ENCODE measurements at regions not wholly inside any gene's neighbourhood (a gene's known extent, or its start where the extent isn't known, plus 50 kb on each side); places are given as distances from the start of the nearest gene placed in this dataset.
A peak's percentile ranks its signal among the peaks of the same experiment; 100 is the strongest.

- no peak for TF ChIP-seq CTCF (IDR thresholded peaks at IDR 0.05; ENCODE audit: control extremely low read depth, extremely low read depth)
- DNase-seq (no peak), ATAC-seq (ENCODE audit: insufficient read depth, low FRiP score) (no peak)
- Histone ChIP-seq H3K9me3 (ENCODE audit: control insufficient read depth in 4 of 4, insufficient read depth in 3 of 4, low read length in 3 of 4) (no peaks in the 10 kb centered on the region), H3K27me3 (ENCODE audit: control insufficient read depth in 3 of 3, insufficient read depth in 3 of 3, low read length in 2 of 3) (no peaks in the 10 kb centered on the region), H3K9ac (ENCODE audit: insufficient read depth in 1 of 2, low read length in 2 of 2) (no peak overlapping the region), H3K27ac (ENCODE audit: low read depth in 1 of 2, low read length in 1 of 2) (no peak overlapping the region), H3K4me3 (peak overlapping the region; percentile 9), H3K4me1 (ENCODE audit: control insufficient read depth in 5 of 5, insufficient read depth in 5 of 5, low read length in 5 of 5) (no peaks in the 10 kb centered on the region), H3K36me3 (ENCODE audit: control insufficient read depth in 4 of 4, insufficient read depth in 4 of 4, low read length in 4 of 4) (peaks cover 0 to 3% (median 0%) of the 10 kb centered on the region in 4 donors)
- 84 to 97% methylated on average over 1 of the region's 1 CpG for WGBS, 2 donors
Measured at GRCh38 chr2:186093174-186093573, 354.6 kb downstream of the FSIP2 start.

- H3K36me3 ChIP-seq (ENCODE audit: control insufficient read depth in 4 of 4, insufficient read depth in 4 of 4, low read length in 4 of 4) = peaks cover 0 to 3% (median 0%) of the 10 kb centered on the region in 4 donors
- H3K4me1 ChIP-seq (ENCODE audit: control insufficient read depth in 5 of 5, insufficient read depth in 5 of 5, low read length in 5 of 5) = peaks cover 0 to 7% (median 0%) of the 10 kb centered on the region in 5 donors
- ATAC-seq (ENCODE audit: insufficient read depth, low FRiP score) = no peak
- H3K4me3 ChIP-seq = no peak overlapping the region
- H3K9me3 ChIP-seq (ENCODE audit: control insufficient read depth in 4 of 4, insufficient read depth in 3 of 4, low read length in 3 of 4) = no peaks in the 10 kb centered on the region
- 70 to 76% methylated on average over 1 of the region's 1 CpG for WGBS, 2 donors
- no peak overlapping the region for H3K27ac ChIP-seq (ENCODE audit: low read depth in 1 of 2, low read length in 1 of 2)
- no peak for DNase-seq
- H3K27me3 ChIP-seq (ENCODE audit: control insufficient read depth in 3 of 3, insufficient read depth in 3 of 3, low read length in 2 of 3) = no peaks in the 10 kb centered on the region
- no peak overlapping the region for H3K9ac ChIP-seq (ENCODE audit: insufficient read depth in 1 of 2, low read length in 2 of 2)
- no peak for TF ChIP-seq CTCF (IDR thresholded peaks at IDR 0.05; ENCODE audit: control extremely low read depth, extremely low read depth)
Measured at GRCh38 chr2:186098821-186099220, 360.2 kb downstream of the FSIP2 start.

GRCh38 chr2:186099826-186100225, 361.2 kb downstream of the FSIP2 start:
- WGBS, 2 donors = 88% methylated on average over 2 of the region's 2 CpGs
- Histone ChIP-seq H3K9me3 (ENCODE audit: control insufficient read depth in 4 of 4, insufficient read depth in 3 of 4, low read length in 3 of 4) (no peaks in the 10 kb centered on the region), H3K36me3 (ENCODE audit: control insufficient read depth in 4 of 4, insufficient read depth in 4 of 4, low read length in 4 of 4) (peaks cover 0 to 3% (median 0%) of the 10 kb centered on the region in 4 donors), H3K27ac (ENCODE audit: low read depth in 1 of 2, low read length in 1 of 2) (no peak overlapping the region), H3K4me1 (ENCODE audit: control insufficient read depth in 5 of 5, insufficient read depth in 5 of 5, low read length in 5 of 5) (peaks cover 0 to 7% (median 0%) of the 10 kb centered on the region in 5 donors), H3K27me3 (ENCODE audit: control insufficient read depth in 3 of 3, insufficient read depth in 3 of 3, low read length in 2 of 3) (no peaks in the 10 kb centered on the region), H3K4me3 (no peak overlapping the region), H3K9ac (ENCODE audit: insufficient read depth in 1 of 2, low read length in 2 of 2) (no peak overlapping the region)
- TF ChIP-seq CTCF (IDR thresholded peaks at IDR 0.05; ENCODE audit: control extremely low read depth, extremely low read depth) = no peak
- ATAC-seq (ENCODE audit: insufficient read depth, low FRiP score) = no peak
- no peak for DNase-seq

GRCh38 chr2:186100636-186101035, 362.0 kb downstream of the FSIP2 start:
- no peaks in the 10 kb centered on the region for H3K9me3 ChIP-seq (ENCODE audit: control insufficient read depth in 4 of 4, insufficient read depth in 3 of 4, low read length in 3 of 4)
- H3K27ac ChIP-seq (ENCODE audit: low read depth in 1 of 2, low read length in 1 of 2) = no peak overlapping the region
- DNase-seq (no peak), ATAC-seq (ENCODE audit: insufficient read depth, low FRiP score) (no peak)
- no peak overlapping the region for H3K9ac ChIP-seq (ENCODE audit: insufficient read depth in 1 of 2, low read length in 2 of 2)
- TF ChIP-seq CTCF (IDR thresholded peaks at IDR 0.05; ENCODE audit: control extremely low read depth, extremely low read depth) = no peak
- H3K27me3 ChIP-seq (ENCODE audit: control insufficient read depth in 3 of 3, insufficient read depth in 3 of 3, low read length in 2 of 3) = no peaks in the 10 kb centered on the region
- H3K4me3 ChIP-seq = no peak overlapping the region
- no peaks in the 10 kb centered on the region for H3K36me3 ChIP-seq (ENCODE audit: control insufficient read depth in 4 of 4, insufficient read depth in 4 of 4, low read length in 4 of 4)
- H3K4me1 ChIP-seq (ENCODE audit: control insufficient read depth in 5 of 5, insufficient read depth in 5 of 5, low read length in 5 of 5) = peaks cover 0 to 7% (median 0%) of the 10 kb centered on the region in 5 donors

Data from lung (tissue), 11 donors.